Lung microvascular endothelial cell (primary cell): ENCODE measurements at regions not wholly inside any gene's neighbourhood (a gene's known extent, or its start where the extent isn't known, plus 50 kb on each side); places are given as distances from the start of the nearest gene placed in this dataset.

Source experiments
- DNase-seq, 2 donors: peaks; one replicate each; pipeline versions ENCODE4 v3.0.0 to v3.0.0-alpha.2; 2010; ENCODE audit warnings: low read depth in 2 of 2

DNA sequence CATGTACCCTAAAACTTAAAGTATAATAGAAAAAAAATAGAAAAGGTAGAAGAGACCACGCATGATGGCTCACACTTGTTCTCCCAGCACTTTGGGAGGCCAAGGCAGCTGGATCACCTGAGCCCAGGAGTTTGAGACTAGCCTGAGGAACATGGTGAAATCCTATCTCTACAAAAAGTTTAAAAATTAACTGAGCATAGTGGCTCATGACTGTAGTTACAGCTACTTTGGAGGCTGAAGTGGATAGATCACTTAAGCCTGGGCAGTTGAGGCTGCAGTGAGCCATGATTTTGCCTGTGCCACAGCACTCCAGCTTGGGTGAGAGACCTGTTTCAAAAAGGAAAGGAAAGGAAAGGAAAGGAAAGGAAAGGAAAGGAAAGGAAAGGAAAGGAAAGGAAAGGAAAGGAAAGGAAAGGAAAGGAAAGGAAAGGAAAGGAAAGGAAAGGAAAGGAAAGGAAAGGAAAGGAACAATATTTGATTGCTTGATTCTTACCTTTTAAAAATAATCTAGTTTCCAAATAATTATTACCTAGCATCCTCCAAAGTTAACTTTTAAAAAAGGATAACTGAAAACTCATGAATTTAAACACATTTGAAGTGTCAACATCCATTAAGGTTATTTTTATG lies 99.9 kb upstream of the PAX6 start:
- DNase-seq = no peak

DNA sequence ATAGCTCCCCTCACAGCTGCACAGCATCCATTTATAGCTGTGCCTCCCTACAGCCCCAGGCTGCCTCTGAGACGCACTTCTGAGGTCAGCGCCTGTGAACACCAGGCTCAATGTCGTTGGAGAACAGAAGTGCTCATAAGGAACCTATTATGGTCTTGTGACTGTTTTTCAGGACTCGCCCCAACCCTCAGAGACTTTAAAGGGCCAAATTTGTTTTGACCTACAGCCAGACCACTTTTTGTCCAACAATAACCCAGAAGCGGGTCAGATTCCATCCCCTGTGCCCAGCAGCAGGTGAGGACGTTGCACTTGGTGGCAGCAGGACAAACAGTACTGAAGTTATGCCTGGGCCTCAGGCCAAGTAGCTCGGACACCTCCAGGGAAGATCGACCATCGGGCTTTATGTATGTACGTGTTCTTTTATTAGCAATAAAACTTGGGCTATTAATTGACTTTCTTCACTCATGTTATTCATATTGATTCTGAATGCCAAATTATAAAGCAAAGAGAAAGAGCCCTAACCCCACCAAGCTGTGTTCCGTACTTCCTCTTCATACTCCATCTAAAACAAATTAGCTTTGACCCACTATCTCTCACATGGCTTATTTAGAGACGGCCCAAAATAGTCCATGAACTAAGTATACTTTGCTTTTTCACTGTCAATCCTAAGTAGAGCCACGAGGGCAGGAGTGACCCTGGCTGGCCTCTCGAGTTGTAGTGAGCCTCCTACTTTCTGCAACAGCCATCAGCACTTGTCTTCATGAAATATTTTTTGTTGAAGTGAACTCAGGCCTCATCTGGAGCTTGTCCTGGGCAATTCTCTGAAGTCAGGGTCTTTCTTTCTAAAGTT lies 92.3 kb upstream of the PAX6 start:
- no peak for DNase-seq

DNA sequence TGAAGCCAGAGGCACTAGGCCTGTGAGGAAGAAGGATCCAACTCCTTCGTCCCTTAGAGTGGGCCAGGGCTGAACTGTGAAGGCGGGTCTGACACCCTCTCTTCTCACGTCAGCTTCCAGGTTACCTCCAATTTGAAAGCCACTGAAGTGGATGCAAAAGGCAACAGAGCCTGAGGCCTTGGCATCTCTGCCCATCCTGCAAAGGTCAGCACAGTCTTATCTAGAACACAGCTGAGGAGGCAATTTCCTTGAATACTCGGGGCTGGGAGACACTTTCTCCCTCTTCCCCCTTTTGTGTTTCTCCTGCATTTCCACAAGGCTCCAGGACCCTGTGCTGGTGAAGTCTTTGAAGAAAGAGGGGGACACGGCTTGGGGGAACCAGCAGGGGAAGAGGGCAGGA lies 91.6 kb upstream of the PAX6 start:
- DNase-seq = no peak

DNA sequence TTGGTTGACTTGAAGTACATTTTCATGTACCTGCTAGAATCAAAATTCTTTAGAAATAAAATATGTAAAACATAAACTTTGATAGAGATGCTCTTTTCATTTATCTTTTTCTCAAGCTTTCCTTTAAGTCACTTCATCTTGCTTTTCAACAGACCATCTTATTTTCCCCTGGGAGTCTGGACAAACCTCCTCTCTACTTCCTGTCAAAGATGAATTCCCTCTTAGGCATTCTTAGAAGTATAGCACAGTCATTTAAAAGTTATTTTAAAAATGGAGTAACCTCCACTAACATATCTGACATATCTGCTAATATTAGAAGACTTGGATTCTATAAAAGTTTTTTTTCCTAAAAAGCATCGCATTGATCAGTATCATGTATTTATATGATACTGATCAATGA lies 84.8 kb upstream of the PAX6 start:
- no peak for DNase-seq

DNA sequence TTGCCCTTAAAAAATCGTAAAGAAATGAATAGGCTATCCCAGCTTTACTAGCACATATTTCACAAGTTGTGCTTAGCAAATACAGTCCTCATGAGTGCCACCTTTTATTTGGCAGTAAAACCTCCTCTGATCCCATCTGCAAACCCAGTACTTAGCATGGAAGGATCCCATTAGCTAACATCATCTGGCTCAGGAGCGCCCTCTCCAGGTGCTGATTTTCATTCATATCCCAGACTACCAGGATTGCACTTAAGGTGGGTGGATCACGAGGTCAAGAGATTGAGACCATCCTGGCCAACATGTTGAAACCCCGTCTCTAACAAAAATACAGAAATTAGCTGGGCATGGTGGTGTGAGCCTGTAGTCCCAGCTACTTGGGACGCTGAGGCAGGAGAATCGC lies 76.1 kb upstream of the PAX6 start:
- DNase-seq = no peak

DNA sequence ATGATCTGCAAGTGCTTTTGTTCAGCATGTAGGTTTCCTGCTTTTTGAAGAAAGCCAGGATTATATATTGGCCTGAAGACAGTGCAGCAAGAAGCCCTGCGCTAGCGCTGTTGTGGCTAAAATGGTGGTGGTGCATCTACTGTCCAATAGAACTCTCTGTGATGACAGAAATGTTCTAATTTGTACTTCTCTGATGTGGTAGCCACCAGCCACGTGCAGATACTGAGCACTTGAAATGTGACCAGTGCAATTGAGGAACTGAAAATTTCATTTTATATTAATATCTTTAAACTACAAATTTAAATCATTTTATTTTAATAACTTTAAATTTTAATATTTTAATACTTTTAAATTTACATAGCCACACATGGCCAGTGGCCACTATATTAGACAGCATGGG lies 73.0 kb upstream of the PAX6 start:
- no peak for DNase-seq

DNA sequence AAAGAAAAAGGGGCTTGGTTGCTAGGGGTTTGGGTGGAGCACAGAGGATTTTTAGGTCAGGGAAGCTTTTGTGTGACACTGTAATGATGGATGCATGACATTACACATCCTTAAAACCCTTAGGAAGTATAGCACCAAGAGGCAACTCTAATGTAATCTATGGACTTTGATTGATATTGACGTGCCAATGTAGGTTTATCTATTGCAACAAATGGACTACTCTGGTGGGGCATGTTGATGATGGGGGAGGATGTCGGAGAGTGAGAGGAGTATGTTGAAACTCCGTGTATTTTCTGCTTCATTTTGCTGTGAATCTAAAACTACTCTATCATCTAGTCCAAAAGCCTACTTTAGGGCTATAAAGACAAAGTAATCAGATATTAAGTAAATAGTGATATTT lies 72.3 kb upstream of the PAX6 start:
- no peak for DNase-seq

DNA sequence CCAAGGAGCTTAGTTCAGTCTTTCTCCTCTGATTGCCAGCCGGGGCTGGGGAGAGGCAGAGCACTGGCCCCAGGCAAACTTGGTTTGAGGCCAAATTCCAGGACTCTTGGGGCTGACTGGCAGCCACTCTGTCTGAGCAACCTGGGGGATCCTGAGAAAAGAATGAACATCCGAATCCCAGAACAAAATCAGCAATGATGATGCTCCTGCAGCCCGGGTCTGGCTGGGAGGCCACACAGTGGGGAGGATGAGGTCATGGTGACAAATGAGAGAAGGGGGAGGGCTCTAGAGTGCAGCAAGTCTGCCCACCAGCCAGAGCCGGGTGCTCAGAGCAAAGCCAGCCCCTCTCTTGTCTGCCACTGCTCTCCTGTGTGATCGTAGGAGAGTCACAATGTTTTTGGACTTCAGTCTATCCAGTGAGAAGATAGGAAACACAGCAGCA lies 71.8 kb upstream of the PAX6 start:
- no peak for DNase-seq

DNA sequence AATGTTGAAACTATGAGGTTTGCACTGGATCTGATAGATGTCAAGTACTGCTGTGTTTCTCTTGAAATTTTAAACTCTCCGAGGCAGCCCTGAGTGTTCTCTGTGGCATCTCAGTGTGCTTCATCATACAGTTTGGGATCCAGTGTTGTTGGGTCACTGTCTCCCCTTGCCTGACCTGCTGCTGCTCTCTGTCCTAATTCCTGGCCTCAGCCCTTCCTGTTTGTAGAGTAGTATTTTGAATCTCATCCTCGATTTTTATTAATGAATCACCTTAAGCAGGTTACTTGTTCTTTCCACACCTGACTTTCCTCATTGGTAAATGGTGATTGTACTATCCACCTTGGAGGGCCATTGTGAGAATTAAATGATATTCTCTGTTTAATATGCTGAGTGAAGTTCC lies 70.7 kb upstream of the PAX6 start:
- DNase-seq = no peak

DNA sequence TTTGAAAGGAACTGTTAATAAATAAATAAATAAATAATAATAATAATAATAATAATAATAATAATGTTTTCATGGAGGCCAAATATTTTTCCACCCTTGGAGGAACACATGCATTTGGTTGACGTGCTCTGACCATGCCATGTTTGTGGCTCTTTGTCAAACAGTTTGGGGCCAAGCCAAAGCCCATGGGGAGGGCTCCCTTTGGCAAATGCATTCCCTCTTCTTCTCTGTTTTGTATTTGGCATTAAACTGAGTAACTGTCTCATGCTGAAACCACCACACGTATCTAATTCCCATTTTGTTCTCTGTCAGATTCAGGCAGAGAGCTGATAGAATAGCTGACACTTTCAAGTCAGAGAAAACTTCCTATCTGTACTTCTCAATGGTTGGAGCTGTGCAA lies 68.6 kb upstream of the PAX6 start:
- DNase-seq = no peak

DNA sequence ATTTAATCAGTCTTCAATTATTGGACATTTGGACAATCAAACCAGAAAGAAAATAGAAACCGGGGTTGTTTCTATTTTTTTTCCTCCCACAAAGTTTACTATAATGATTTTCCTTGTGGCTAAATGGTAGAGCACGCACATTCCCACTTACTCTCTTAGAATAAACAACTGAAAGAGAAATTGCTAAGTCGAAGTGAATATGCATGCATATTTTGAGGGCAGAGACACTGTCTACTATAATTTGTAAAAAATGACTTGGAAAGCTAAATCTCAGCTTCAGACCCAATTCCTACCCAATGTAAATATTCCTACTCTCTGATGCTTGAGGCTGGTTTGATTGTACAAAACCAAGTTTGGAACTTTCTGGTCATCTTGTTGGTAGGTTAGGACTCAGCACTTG lies 66.7 kb upstream of the PAX6 start:
- no peak for DNase-seq

DNA sequence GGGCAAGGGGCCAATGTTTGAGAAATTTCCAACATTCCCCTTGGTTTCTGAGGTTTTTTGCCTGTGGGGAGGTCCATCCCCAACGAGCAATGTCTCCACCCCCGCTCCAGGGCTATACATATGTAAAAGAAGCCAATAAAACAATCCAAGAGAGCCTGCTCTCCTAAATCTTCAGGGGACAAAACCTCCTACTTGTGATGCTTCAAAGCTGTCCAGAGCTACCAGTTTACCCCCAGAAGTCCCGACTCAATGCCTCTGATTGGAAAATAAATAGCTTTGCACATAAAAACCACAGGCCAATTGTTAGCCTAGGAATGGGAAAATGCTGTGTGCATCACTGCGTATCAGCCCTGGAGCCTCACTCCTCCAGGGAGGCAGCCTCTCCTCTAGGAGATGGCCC lies 66.0 kb upstream of the PAX6 start:
- DNase-seq = no peak

DNA sequence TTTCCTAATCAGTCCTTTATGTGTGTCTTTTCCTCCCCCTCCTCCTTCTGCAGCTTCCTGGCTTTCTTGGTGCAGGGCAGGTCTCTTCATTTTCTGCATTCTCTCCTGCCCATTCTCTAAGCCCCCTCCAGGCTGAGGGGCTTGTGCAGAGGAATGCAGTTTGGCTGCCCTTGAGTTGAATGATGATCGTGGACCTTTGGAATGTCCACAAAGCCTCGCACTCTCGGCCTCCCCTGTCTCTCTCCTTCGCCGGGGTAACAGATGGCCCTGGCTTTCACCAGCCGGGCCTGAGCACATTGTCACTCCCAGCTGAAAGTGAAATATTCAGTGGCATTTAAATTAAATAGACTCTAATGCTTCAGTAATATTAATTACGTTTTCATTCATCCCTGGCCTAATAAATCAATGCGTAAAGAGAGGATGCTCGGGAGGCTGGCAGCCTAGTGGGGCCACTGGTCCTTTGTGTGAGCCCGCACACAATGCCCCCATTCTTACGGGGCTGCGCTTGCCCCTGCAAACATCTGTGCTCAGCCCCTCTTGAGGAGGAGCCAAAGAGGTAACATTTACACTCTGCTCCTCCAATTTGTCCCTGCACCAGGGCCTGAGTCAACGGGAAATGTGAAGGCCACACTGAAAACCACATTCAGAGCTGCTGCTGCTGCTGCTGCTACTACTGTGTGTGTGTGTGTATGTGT lies 64.9 kb upstream of the PAX6 start:
- DNase-seq = no peak

DNA sequence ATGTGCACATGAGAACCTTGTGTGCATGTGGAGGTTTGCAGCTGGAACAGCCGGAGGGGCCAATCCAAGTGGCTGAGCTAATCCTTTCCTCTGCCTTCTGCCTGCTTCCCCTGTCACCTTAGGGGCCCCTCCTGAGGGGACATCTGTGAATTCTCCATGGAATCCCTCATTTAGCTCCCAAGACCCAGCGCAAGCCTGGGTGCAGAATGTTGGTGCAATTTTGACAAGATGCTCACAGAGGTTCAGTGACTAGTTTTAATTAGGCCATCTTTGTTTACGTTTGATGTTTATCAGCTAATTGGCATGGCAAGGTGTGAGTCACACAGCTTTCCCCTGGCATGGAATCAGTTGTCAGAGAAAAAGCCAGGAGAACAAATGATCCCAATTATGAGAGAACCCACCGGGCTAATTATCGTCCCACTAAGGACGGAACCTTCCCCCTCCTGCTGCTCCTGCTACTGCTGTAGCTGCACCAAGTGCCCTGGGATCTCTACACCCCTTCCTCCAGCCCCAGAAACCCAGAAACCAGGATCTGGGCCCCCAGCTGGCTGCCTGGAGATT lies 63.6 kb upstream of the PAX6 start:
- no peak for DNase-seq

DNA sequence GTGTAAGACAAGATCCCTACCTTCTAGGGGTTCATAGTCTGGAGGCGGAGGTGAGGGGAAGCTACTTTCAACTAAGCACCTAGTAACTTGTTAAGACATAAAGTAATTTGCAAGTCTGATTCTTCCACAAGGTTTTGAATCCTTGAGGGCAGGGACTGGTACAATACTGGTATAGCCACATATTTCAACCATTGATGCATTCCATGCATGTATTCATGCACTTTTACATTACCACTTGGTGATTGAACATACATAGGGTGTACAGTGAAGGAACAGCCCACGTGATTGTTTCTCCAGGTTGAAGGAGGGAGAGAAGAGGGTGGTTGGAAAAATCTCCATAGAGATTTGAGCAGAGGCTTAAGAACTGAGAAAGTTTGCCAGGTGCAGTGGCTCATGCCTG lies 62.0 kb upstream of the PAX6 start:
- DNase-seq = no peak

DNA sequence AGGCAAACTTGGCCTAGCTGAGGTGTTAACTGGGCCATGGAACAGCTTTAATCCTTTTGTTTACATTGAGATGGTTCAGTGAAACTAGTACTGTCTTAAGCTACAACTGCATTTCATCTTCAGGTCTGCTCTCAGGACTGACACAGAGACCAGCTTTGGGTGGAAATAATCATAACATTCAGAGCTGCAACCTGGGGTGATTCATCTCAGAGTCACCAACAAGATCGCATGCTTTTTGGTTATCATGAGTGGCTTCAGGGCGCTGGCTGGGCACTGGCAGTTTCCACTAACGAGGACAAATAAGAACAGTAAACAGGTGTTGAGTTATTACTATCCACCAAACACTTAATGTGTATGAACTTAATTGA lies 60.9 kb upstream of the PAX6 start:
- DNase-seq = no peak

DNA sequence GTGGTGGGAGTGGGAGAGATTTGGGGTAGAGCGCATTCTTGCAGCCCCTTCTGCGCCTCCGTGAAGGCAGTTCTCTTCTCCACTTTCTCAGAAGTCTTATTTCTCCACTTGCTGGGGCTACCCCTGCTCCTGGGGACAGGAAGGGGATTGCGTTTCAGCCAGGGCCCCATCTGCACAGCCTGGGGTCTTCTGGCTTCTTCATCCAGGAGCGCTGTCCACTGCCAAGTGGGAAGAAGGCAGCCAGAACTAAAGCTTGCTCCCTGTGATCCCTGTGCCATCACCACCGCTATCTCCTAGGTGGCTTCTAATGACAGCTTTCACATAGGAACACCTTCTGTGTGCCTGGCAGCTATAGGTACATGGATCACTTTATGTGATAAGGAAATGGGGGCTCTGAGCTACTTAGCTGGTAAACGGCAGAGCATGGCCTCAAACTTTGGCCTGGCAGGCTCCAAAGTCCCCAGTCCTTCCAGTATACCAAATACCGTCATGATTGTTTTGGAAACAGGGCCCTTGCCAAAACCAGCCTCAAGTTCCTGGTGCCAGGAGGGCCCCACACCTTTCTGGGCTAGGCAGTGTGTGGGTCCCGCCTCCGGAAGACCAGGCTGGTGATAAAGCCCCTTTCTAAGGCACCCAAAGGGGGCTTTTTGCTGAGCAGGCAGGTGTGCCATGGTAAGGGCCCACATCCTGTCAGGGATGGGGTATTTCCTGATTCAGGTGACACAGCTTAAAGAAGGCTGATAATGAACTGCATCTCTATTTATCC lies 60.4 kb upstream of the PAX6 start:
- no peak for DNase-seq

DNA sequence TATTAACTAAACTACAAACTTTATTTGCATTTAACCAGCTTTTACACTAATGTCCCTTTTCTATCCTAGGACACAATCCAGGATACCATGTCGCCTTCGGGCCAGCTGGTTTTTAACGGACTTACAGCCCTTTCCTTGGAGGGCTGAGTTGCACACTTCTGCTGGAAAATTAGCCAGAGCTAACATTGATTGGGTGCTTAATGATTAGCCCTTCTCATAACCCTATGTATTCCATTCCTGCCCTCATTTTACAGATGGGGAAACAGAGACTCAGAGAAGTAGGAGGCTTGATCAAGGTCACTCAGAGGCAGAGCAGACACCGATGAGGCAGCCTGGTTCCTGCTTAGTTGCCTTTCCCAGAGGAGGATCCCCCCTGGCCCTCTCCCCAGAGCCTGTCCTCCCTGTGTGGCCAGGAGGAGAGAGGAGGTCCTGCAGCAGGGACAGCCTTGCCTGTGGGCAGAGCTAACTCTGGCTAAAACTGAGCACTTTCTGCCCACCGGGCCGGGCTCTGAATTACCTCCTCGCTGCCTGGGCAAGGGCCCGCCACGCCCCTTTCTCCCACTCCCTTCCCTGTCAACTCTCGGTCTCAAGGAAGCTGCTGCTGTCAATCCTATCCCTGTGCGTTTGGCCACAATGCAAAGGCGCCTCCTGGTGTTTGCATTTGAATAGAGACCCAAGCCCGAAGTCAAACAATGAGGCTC lies 59.6 kb upstream of the PAX6 start:
- DNase-seq = peak; percentile 63 to 71

DNA sequence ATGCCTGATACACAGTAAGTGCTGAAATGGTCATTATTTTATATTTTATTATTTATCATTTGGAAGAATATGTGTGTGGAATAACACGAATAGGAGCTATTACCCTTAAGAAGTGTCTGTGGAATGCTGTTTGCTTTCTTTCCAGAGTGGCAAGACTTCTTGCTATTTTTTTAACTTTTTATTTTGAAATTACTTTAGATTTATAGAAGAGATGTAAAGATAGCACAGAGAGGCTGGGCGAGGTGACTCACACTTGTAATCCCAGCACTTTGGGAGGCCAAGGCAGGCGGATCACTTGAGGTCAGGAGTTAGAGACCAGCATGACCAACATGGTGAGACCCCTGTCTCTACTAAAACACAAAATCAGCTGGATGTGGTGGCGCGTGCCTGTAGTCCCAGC lies 58.9 kb upstream of the PAX6 start:
- no peak for DNase-seq

DNA sequence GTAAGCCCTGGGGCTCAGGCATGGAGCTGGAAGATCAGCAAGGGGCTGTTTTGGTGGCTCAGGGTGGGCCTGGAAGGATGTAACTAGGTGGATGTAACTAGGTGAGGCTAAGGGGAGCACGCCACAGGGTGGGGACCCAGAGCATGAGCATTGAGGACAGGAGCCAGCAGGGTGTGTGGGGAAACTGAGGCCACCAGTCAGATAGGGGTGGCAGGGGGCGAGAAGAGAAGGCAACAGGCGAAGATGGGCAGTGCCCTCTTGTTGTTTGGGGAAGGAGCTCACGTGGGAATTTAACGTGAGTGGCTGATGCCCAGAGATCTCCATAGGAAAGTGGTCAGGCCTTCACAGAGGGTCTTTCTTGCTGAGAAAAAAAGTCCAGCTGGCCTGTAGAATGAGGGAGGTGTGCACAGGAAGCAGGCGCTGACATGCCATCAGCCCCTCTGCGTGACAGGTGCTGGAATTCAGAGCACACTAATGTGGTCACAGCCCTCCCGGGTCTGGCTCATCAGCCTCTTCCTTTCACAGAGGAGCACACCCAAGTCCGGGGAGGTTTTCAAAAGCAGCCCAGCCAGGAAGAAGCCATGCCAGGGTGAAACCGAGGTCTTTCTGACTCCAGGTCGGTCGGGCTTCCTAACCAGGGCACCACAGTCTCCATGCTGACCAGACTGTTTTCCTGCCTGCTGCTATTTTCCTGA lies 54.6 kb upstream of the PAX6 start:
- DNase-seq = no peak
